Sigmoid colon (tissue), 4 donors: ENCODE measurements at regions not wholly inside any gene's neighbourhood (a gene's known extent, or its start where the extent isn't known, plus 50 kb on each side); places are given as distances from the start of the nearest gene placed in this dataset.

Experiments
- EP300 ChIP-seq, 4 donors: sonication (generic); formaldehyde crosslinking; IDR thresholded peaks; one replicate each; pipeline ENCODE4 v1.6.1; 2017; ENCODE audit warnings: antibody characterized with exemption in 4 of 4
- TF ChIP-seq, protein P1 (sequence below), 4 experiments: fragments of 450-650 bp in 3 of 4; fragments of 200-600 bp in 1 of 4; IDR thresholded peaks; one replicate each; pipeline ENCODE4 v1.5.1; 2016 to 2019; ENCODE audit warnings: antibody characterized with exemption in 4 of 4, mild to moderate bottlenecking in 3 of 4, moderate library complexity in 2 of 4

DNA sequence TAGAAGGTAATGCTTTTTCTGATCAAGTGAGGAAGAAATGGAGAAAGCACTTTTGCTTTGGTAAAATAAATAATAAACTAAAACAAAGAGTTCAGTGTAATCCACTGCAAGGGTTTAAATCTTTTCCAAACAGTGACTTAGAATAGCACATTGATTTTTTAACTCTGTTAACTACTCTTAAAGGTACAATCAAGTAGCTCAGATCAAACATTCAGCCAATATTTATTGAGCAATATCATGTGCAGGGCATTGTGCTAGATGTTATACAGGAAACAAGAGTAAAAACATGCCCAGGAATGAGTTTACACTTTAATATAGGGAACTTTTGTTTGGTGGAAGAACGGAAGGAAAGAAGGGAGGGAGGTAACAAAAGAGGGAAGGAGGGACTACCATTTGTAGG is 479.8 kb downstream of the KLHL13 start:
- TF ChIP-seq, protein P1, sequence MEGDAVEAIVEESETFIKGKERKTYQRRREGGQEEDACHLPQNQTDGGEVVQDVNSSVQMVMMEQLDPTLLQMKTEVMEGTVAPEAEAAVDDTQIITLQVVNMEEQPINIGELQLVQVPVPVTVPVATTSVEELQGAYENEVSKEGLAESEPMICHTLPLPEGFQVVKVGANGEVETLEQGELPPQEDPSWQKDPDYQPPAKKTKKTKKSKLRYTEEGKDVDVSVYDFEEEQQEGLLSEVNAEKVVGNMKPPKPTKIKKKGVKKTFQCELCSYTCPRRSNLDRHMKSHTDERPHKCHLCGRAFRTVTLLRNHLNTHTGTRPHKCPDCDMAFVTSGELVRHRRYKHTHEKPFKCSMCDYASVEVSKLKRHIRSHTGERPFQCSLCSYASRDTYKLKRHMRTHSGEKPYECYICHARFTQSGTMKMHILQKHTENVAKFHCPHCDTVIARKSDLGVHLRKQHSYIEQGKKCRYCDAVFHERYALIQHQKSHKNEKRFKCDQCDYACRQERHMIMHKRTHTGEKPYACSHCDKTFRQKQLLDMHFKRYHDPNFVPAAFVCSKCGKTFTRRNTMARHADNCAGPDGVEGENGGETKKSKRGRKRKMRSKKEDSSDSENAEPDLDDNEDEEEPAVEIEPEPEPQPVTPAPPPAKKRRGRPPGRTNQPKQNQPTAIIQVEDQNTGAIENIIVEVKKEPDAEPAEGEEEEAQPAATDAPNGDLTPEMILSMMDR (IDR thresholded peaks at IDR 0.05): no peak
- TF ChIP-seq EP300 (IDR thresholded peaks at IDR 0.05): no peak
